Eye (tissue), 1 donor: ENCODE measurements at regions not wholly inside any gene's neighbourhood (a gene's known extent, or its start where the extent isn't known, plus 50 kb on each side); places are given as distances from the start of the nearest gene placed in this dataset.

Experiments
- DNase-seq: peaks from one replicate; pipeline ENCODE4 v3.0.0-alpha.2; 2015

- DNase-seq, result peak; percentile 26
Measured at GRCh38 chr4:138851391-138852335, 163.9 kb upstream of the NOCT start.

GRCh38 chr4:138845664-138846063 is 169.9 kb upstream of the NOCT start:
- DNase-seq, result no peak

- DNase-seq, result no peak
Measured at GRCh38 chr4:138845054-138845453, 170.5 kb upstream of the NOCT start.

- DNase-seq, result no peak
Measured at GRCh38 chr4:138843616-138844015, 172.0 kb upstream of the NOCT start.

GRCh38 chr4:138841343-138841742 is 174.2 kb upstream of the NOCT start:
- no peak for DNase-seq

- DNase-seq, result no peak
Measured at GRCh38 chr4:138838251-138838650, 177.3 kb upstream of the NOCT start.

- no peak for DNase-seq
Measured at GRCh38 chr4:138835832-138836533, 179.6 kb upstream of the NOCT start.

- no peak for DNase-seq
Measured at GRCh38 chr4:138833974-138834373, 181.6 kb upstream of the NOCT start.

GRCh38 chr4:138832563-138832962 is 183.0 kb upstream of the NOCT start:
- no peak for DNase-seq

- DNase-seq, result no peak
Measured at GRCh38 chr4:138831948-138832347, 183.6 kb upstream of the NOCT start.

GRCh38 chr4:138828926-138829325 is 186.7 kb upstream of the NOCT start:
- DNase-seq, result no peak

GRCh38 chr4:138826754-138827153 is 188.8 kb upstream of the NOCT start:
- DNase-seq, result no peak

GRCh38 chr4:138826322-138826721 is 189.3 kb upstream of the NOCT start:
- DNase-seq, result no peak

GRCh38 chr4:138821331-138821730 is 194.2 kb upstream of the NOCT start:
- no peak for DNase-seq

GRCh38 chr4:138816875-138817274 is 198.7 kb upstream of the NOCT start:
- no peak for DNase-seq

- no peak for DNase-seq
Measured at GRCh38 chr4:138815811-138816210, 199.8 kb upstream of the NOCT start.

- DNase-seq, result no peak
Measured at GRCh38 chr4:138805736-138806135, 209.8 kb upstream of the NOCT start.

- peak; percentile 33 for DNase-seq
Measured at GRCh38 chr4:138804711-138805110, 210.9 kb upstream of the NOCT start.

- DNase-seq, result no peak
Measured at GRCh38 chr4:138803051-138803450, 212.5 kb upstream of the NOCT start.

- no peak for DNase-seq
Measured at GRCh38 chr4:138802499-138802898, 213.1 kb upstream of the NOCT start.

GRCh38 chr4:138800421-138800820 is 215.2 kb upstream of the NOCT start:
- no peak for DNase-seq

- no peak for DNase-seq
Measured at GRCh38 chr4:138798404-138798803, 217.2 kb upstream of the NOCT start.

GRCh38 chr4:138797646-138798045 is 217.9 kb upstream of the NOCT start:
- no peak for DNase-seq

- no peak for DNase-seq
Measured at GRCh38 chr4:138796761-138797160, 218.8 kb upstream of the NOCT start.
